Esophagus squamous epithelium (tissue), 4 donors: ENCODE measurements at regions not wholly inside any gene's neighbourhood (a gene's known extent, or its start where the extent isn't known, plus 50 kb on each side); places are given as distances from the start of the nearest gene placed in this dataset.

Experiments used
- CTCF ChIP-seq, 6 experiments: fragments of 450-650 bp in 4 of 6; fragments of 200-600 bp in 2 of 6; sonication (generic) in 2 of 6; IDR thresholded peaks; one replicate each; pipeline ENCODE4 v1.5.1; 2016 to 2019; ENCODE audit warnings: antibody characterized with exemption in 6 of 6, mild to moderate bottlenecking in 4 of 6, moderate library complexity in 4 of 6
- POLR2A ChIP-seq, 4 donors: fragments of 450-650 bp; IDR thresholded peaks; one replicate each; pipeline ENCODE4 v1.6.1; 2017; ENCODE audit warnings: antibody characterized with exemption in 4 of 4, mild to moderate bottlenecking in 4 of 4, moderate library complexity in 3 of 4

GRCh38 chr18:26746826-26747475, 118.6 kb downstream of the AQP4 start:
- TF ChIP-seq CTCF (IDR thresholded peaks at IDR 0.05): no peak
- TF ChIP-seq POLR2A (IDR thresholded peaks at IDR 0.05): no peak
